Erythroblast (primary cell): ENCODE measurements at regions not wholly inside any gene's neighbourhood (a gene's known extent, or its start where the extent isn't known, plus 50 kb on each side); places are given as distances from the start of the nearest gene placed in this dataset.

Experiments
- GATA1 ChIP-seq: IDR thresholded peaks from 2 replicates; pipeline ENCODE4 v1.6.1; 2011; ENCODE audit warnings: low read depth, mild to moderate bottlenecking, control low read depth, low read length, moderate library complexity
- POLR2A ChIP-seq: IDR thresholded peaks from 2 replicates; pipeline ENCODE4 v1.6.1; 2011; ENCODE audit warnings: mild to moderate bottlenecking, low read length

GRCh38 chr1:212161231-212161781 is 123.9 kb upstream of the PPP2R5A start:
- TF ChIP-seq POLR2A (no peak), GATA1 (no peak)
